ENCODE measurements at regions not wholly inside any gene's neighbourhood (a gene's known extent, or its start where the extent isn't known, plus 50 kb on each side); places are given as distances from the start of the nearest gene placed in this dataset.

DNA sequence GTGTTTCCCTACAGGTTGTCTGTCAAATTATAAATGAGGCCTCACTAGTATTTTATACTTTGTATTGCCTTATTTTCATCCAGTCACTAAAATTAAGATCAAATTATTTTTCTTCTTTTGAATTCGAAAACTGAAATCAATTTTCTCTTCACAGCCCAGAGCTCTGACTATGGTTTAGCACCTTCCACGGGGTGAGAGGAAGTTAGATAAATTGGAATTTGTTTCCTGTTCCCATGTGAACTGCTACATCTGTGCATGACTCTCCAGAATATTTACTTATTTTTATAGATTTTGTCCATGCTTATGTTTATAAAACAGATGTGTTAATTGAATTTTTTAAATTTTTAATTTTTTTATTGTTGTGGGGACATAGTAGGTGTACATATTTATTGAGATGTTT, 656.5 kb downstream of the IRS1 start:
- no peak for DNase-seq

DNA sequence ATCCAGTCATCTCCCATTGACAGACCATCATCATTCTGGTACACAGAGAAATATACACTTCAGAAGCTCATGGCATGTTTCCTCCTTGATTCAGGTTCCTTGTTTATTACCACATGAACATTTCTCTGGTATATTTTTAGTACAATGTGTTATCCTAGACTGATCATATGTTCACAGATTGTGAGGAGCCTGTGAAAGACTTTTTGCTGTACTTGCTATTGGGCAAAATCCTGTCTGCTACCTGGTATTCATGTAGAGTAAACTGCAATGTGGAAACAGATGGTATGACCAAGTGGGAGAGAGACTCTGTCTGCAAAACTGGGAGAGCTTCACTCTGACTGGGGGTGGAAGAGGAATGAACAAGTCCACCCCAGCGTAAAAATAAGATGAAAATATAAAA, 657.2 kb downstream of the IRS1 start:
- DNase-seq = no peak

DNA sequence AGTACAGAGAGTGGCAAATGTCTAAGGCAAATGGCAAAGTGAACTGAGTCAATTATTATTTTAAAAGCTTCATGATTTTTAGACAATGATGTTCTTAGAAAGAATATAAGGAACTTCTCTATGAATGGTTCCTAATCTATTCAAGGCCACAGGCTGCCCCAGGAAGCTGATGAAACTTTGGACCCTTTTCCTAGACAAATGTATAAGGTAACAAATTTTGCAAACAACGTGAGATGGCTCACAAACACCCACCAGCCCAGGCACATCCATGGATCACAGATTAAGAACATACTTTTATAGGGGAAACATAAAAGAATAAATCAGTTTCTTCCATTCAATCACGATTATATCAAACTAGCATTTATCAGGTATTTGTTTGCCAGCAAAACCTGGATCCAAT, 659.0 kb downstream of the IRS1 start:
- no peak for DNase-seq

DNA sequence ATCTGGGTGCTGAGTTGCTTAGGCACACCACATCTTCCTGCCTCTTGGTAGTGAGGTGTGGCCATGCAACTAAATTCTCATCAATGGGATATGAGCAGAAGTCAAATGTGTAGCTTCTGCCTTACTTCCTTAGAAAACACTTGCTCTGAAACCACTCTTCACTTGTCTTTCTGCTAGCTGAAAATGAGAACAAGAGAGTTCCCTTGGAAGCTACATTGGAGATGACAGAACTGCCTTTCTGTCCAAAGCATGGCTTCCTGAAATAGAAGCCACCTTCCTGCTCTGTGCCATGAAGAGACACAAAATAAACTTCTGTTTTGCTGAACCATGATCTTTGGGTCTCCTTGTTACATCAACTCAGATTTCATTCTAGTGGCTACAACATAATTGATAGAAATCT, 659.9 kb downstream of the IRS1 start:
- DNase-seq = no peak

DNA sequence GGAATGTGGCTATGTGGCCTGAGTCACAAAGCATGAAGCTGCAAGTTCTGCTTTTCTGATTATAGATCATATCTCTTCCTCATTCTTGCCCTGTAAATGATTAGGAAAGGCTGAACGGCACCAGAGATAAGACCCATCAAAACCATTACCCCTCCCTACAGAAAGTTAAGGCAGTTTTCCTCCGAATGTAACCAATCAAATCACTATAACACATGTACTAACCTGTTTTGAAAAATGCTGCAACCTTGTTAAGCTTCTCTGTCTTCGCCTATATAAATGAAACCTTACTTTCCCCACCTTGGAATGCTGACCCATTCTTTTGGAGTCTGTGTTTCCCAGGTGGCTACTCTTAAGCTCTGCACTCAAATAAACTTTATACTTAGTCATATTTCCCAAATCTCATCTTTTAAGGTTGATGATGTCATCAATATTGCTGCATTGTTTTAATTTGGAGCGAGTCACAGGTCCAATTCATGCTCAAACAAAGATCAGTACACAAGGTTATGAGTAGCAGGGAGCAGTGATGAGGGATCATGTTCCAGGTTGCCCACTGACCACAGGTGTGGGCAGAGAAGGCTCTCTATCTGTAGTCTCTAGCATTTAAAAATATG, 662.3 kb downstream of the IRS1 start:
- DNase-seq = peak in 1 of 2 donors; percentile 2

DNA sequence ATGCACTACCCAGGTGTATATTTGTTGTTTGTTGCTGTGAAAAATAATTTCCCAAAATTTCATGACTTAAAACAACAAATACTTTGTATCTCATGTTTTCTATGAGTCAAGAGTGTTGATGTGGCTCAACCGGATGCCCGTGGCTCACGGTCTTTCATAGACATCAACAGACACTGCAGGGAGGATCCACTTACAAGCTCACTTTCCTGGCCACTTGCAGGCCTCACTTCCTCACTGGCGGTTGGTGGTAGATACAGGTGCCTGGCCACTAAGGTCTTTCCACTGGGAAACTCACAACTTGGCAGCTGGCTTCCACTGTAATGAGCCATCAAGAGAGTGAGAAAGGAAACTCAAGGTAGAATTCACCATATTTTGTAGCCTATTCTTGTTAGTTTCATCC, 662.9 kb downstream of the IRS1 start:
- peak; percentile 8 to 58 for DNase-seq

DNA sequence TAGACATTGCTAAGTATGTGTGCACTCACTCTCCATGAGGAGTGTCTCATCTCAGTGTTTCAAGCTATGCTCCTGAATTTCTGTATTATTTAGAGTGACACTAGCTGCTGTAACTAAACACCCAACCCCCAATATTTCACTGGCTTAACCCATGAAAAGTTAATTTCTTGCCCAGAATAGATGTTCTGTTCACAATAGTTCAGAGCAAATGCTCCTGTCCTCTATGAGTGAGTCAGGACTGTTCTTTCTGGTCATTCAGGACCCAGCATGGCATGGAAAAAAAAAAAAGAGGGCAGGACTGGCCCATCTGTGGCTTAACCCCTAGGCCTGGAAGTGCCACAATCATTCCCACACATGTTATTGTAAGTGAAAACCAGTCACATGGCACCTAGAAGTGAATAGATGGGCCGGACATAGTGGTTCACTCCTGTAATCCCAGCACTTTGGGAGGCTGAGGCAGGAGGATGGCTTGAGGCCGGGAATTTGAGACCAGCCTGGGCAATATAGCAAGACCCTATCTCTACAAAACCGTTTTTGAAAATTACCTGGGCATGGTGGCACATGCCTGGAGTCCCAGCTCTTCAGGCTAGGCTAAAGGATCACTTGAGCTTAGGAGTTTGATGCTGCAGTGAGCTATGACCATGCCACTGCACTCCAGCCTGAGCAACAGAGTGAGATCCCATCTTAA, 663.6 kb downstream of the IRS1 start:
- DNase-seq = no peak

DNA sequence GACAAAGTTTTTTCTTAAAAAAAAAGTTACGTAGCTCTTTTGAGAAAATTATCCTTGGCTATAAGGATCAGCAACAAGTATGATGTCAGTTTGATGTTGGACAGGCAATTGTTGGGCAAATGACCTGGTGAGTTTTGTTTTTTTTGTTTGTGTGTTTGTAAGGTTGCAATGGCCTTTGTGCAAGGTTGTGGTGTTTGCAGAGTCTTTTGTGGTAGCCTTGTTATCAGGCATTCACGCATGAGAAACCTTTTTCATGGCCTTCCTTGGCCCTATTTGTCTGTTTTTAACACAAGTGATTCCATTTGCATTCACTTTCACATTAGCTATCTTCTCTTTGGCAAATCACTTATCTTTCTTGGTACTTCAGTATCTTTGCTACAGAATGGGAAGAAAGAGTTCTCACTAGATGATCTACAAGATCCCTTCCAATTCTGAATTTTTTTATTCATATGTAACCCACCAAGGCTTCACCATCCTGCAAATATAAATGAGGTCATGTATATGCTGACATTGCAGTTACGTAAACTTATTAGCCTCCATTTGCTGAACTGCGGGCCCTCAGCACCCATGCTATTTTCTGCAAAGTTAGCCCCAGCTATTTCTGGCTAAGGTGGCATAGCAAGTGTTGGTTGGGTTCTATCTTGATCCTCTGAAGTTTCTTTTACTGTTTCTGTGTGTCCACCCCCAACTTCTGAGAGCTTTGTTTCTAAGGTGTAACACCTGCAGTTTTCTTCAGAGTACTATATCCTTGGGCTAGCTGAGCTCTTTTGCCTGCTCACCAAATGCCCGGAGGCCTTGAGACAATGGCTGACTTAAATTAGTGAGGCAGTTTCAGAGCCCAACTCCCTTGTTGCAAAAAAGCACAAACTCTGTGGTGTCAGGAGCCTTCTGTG, 667.1 kb downstream of the IRS1 start:
- DNase-seq = no peak

DNA sequence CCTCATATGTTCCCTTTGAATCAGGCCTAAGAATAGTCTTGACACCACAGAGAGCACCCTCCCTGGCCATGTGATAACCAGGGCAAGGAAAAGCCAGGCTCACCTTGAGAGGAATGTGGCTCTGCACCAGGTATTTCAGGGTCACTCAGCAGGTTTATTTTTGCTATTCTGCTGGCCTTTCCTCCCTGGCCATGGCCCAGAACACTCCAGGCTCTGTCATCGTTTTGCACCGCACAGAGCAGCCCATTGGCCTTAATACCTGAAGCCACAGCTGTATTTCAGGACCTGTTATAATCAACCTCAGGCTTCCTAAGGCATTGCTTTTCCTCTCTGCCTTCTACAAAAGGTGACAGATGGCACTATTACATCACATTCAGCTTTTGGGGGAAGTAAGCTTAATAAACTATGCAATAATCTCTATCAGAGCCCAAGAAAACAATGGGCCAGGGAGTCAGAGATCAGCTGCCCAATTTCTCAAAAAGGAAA, 668.3 kb downstream of the IRS1 start:
- no peak for DNase-seq

DNA sequence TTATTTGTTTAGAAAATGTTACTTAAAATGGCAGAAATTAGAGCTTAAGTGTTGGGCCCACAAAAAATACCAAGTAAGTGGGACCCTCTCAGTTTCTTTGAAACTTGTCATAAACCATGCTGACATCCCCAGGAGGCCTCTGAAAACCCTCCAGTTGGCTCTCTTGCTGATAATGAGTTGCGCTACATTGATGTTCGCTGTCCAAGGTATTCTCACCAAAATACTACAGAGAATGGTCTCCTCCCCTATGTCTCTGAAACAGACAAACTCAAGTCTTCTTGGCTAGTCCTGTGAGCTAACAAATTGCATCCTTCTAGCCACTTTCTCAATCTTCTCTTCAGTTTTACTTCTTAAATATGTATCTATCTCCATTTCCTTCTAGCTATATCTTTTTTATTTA, 669.4 kb downstream of the IRS1 start:
- no peak for DNase-seq

DNA sequence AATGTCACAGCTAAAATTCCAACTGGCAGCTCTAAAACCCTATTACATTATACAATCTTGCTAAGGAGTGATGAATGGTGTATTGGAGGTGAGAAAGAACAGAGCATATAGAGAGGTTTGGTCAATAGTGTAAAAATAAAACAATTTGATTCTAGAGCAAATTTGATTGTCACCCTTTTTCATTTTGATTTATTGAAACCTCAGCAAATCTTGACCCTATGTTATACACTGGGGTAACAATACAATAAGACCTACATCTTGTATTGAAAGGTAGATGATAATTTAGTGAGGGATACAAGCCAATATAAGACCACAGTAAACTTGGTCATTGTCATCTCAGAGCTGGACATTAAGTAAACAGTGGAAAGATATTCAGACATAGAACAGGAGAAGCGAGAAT, 671.9 kb downstream of the IRS1 start:
- DNase-seq = no peak

DNA sequence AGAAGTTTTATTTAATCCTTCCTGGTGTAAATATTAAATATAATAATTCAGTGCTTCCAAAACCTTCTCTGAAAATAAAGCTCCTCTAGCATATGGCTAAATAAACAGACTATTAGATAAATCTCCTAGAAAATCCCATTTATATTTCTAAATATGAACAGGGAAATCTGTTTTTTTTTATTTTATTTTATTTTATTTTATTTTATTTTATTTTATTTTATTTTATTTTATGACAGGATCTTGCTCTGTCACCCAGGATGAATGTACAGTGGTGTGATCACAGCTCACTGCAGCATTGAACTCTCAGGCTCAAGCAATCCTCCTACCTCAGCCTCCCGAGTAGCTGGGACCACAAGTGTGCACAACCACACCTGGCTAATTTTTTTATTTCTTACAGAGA, 673.5 kb downstream of the IRS1 start:
- DNase-seq = no peak

DNA sequence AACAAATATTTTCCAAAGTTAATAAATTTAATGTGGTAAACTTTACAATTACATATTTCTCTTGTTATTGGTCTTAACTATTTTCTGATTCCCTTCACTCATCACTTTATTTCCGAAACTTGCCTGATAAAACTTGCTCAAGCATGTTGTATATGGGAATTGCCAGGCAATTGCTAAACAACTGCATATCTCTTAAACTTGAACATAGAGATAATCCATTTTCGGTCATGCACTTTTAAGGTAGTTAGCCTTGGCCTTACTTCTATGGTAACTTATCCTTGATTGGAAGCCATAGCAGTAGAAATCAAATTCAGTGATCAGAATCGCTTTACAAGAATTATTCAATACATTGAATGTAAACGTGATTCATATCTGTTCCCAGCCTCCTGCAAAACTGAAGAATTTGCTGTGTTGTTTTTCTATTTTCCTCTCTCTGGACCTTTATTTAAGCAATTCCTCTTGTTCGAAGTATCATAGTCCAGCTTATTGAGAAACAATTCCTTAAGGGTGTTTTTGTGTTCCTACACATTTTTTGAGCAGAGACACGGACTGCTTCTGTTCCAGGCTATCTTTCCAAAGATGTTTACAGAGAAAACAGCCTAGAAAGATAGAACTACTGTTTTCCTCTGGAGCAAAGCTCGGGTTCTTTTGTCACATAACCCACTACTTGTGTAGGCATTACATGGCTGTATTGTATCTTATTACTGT, 674.3 kb downstream of the IRS1 start:
- no peak for DNase-seq

DNA sequence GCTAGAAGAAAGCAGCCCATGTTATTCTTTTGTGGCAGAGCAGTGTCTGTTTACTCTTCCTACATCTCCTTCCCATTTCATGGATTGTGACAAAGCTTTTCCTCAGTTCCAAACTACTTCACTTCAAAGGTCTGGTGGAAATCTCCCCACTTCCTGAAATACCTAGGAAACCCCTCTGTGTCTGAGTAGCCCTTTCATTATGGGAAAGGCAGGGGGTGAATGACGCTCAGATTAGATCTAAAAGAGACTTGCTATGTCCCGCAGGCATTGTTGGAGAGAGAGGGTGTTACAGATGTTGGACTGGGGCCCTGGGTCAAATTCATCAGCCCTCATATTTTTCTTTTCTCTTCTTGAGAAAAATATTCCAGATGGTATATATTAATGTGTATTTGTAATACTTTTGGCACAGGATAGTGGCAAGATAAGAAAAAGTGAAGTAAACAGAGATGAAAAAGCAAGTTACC, 675.0 kb downstream of the IRS1 start:
- DNase-seq = no peak

DNA sequence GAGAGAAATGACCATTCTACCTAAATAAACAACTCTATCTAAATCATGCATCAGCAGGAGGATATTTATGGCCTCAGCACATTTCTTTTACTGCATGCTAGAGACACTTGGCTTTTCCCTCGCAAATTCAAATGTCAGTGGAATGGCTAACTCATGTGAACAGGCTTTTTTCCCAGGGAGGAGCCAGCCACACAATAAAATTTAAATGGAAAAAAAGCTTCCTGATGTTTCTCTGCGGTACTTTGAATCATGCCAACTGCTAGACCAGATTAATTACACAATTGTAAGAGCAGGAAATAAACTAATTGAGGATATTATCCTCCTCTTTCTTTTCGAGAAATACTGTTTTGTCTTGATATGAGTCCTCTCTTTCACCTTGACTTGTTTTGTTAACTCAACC, 676.3 kb downstream of the IRS1 start:
- no peak for DNase-seq

DNA sequence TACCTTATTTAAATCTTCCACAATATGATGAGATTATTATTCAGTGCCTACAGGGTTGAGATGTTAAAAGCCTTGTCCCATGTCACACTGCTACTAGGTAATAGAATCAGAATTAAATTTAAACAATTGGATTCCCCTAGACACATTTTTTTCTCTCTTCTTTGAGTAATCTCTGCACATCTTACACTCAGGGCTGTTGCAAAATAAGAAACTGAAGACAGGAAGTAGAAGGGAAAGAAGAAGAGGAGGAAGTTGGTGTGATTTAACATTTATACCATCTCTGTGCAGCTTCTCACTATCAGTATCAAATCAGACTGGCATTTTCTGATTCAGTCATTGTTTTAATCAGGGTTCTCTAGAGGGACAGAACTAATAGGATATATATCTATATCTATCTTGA, 677.6 kb downstream of the IRS1 start:
- no peak for DNase-seq

DNA sequence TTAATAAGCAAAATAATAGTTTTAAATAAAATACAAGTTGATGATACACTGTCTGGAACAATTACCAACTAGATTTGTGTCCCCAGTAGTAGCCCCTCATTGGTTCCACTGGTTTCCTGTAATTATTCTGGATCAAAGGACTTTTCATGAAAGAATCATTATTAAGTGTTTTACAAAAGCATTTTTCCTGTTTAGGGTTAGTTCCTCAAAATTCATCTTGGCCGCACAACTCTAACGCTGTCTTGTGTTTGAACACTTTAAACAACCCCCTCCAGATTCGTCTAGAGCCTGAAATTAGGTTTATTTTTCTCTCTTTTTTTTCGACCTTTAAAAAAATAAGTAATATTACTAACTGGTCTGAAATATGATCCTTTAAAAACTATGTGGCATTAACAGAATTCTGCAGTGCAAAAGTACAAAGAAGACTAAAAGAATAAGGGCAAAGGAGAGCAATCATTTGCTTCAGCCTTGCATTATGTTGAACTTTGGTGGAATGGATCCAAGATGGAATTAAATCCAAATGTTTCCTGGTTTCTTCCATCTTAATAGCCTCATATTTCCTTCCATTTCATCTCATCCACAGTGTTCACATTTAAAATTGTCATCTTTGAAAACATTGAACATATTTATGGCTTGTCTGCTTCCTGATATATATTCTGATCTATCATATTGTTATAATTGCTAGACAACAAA, 678.4 kb downstream of the IRS1 start:
- DNase-seq = no peak

DNA sequence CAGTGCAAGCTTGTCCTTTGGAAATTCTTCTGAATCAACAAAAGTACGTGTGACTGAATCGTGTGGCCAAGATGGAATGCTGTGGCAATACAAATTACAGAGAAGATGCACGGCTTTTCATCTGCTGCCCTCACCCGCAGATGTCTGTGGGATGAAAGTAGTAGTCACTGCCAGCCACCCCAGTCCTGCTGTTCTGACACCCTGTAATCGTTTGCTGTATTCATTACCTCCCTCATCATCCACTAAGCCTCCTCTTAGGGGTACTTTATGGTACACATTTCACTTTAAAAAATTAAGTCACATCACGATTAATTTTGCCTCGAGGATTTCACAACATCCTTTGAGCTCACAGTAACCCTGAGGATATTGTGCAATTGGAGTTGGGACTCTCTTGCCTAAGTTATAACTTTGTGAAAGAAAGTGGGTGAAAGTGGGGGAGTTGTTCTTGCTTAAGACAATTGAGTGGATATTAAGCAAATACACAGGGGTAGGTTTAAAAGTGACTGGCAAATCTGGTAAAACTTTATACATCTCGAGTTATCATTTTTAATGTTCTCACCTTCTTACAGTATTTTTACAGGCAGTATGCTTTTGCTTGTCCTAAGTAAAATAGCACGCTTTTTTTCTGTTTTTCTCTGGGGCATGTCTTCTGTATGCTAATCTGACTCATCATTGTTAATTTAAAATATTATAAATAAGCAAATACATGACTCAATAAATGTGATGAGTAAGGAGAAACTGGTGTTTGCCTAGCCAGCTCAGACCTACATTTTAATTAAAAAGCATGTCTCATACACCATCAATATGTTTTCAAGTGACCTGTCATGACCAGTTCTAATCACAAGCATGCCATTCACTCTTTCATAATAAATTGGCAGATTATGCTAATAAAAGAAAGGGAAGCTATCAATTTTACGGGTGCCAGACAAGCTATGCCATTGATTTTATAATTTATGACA, 680.9 kb downstream of the IRS1 start:
- DNase-seq = peak in 1 of 2 donors; percentile 28

DNA sequence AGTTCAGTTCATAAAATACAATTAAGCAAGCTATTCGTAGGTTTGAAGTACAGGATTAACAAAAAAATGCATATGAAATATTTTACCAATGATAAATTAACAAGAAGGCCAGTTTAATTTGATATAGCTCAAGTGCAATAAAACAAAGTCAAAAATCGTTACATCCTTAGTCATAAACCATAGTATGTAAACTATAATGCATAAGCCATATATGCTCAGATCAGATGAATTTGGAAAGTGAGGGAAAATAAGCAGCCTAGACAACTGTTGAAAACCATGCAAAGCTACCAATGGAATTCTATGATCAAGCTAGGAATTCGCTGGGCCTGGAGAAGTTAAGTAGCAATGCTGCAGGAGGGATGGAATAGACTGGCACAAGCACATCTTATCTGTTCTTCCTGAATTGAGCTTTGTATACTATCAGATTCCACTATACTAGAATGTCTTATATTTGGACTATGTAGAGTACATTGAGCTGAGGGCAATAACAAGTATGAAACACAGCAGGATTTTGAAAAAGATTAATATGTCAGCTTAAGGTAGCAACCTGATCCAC, 682.0 kb downstream of the IRS1 start:
- no peak for DNase-seq

DNA sequence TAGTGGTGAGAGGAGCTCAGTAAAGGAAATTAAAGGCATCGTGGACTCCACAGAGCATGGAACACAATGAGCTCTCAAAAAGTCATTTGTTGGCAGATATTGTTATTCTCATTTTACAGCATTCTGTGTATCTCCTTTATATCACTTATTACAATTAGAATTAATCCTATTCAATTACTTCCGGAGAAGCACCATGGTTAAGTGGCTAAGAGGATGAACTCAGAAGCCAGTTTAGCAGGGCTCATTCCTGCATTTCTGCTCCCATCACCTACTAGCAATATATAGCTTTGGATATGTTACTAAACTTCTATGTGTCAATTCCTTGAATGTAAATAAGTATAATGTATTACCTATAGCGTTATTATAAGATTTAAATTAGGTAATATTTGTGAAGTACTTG, 683.3 kb downstream of the IRS1 start:
- DNase-seq = no peak

DNA sequence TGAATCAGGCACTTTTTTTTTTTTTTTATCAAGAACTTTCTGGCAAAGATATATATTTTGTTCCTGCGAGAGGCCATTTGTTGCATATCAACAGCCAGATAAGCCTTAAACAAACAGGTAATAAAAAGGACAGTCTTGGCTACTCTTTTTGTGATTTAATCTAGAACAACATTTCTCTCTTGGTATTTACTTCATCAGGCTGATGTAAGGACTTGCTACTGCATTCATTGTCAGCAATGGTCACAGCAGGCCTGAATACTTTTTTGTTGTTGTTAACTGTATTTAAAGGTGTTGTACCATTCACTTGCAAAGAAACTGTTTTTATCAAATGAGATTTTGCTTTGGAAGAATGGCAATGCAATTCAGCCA, 683.8 kb downstream of the IRS1 start:
- DNase-seq = no peak

Measured in CD4-positive, alpha-beta T cell treated with Interleukin-4 for 1 hour (primary cell).